Left cardiac atrium (tissue), 4 donors: ENCODE measurements at regions not wholly inside any gene's neighbourhood (a gene's known extent, or its start where the extent isn't known, plus 50 kb on each side); places are given as distances from the start of the nearest gene placed in this dataset.
A peak's percentile ranks its signal among the peaks of the same experiment; 100 is the strongest.

Source experiments
- ATAC-seq, 2 donors: fragments of 200-7000 bp; cut with Tn5 transposase; one replicate each; pipeline ENCODE4 v1.9.1; 2020; ENCODE audit warnings: mild to moderate bottlenecking in 2 of 2, moderate library complexity in 2 of 2
- DNase-seq: peaks from one replicate; pipeline ENCODE4 v3.0.0-alpha.2; 2020
- intact Hi-C, 2 donors: fragments of 100-400 bp; cut with DNase I; formaldehyde crosslinking; loops; one replicate each; pipeline versions ENCODE4 v1.14.1 to v1.15.1; 2022 to 2023
- donor health status: DM: no; HTN: yes; CAD: no.
- donor health status: DM: no; HTN: yes; CAD: no; lungs with severe emphysema.
- donor health status: DM: yes; HTN: yes; CAD: no.
- donor health status: Dilated cardiomyopathy.

DNA sequence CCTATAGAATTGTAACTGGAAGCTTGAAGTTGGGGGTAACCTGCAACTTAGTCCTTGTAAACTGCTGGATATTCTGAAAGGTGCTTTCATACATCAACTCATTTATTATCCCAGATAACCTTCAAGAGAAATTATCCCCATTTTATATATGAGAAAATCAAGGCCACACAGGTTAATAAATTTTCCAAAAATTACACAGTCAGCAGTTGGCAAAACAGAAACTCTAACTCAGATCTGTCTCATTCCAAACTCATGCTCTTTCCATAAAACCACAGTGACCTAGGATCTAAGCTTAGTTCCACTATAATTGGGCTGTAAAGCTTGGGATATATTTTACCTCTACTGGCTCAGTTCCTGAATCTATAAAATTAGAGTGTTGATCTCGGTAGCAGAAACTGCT is 167.6 kb upstream of the DDX18 start:
- intact Hi-C loops = no loop called here
- no peak for DNase-seq
- no peak for ATAC-seq

DNA sequence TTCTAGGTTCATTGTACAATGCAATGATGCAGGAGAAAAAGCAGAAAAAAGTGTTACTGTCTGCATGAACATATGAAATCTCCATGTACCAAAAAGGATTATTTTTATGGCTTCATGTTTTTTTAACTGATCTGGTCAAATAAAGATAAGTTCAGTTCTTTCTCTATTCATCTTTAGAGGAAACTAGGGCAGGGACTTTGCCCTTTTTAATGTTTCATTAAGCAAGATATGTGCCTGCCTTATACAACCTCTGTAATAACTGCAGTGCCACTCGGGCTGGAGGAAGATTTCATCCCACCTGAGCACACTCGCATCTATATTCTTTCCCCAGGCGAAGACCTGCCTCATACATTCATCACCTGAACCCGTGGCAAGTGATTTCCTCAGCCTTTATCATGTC is 157.9 kb upstream of the DDX18 start:
- DNase-seq (no peak), ATAC-seq (no peak)
- intact Hi-C loops = no loop called here

DNA sequence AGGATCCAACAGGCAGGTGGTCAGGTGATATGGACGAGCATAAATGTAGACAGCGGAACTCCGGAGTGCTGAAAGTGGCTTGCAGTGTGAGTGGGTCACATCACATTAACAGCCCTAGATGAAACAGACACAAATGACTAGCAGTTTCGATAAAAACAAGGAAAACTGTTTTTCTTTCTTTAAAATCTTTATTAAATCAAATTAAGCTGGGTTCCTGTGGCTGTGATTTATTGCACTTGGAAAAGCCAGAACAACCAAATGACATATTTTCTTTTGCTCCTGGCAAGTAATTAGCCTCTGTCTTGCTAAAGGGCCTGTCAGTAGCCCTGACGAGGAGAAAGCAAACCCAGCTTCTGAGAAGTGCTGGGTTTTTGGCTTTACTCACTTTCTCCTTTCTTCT is 152.9 kb upstream of the DDX18 start:
- DNase-seq (no peak), ATAC-seq (no peak)
- intact Hi-C loops = no loop called here

GRCh38 chr2:117674172-117674571 is 140.3 kb upstream of the DDX18 start:
- DNase-seq = no peak
- intact Hi-C loops = no loop called here
- ATAC-seq = no peak

GRCh38 chr2:117679952-117680351 is 134.5 kb upstream of the DDX18 start:
- intact Hi-C loops = no loop called here
- DNase-seq (no peak), ATAC-seq (no peak)

GRCh38 chr2:117684919-117685318 is 129.6 kb upstream of the DDX18 start:
- no peak for DNase-seq

GRCh38 chr2:117686699-117687098 is 127.8 kb upstream of the DDX18 start:
- intact Hi-C loops = no loop called here
- ATAC-seq = no peak

More at GRCh38 chr2:117684919-117685318, 129.6 kb upstream of the DDX18 start:
- ATAC-seq = no peak
- intact Hi-C loops = no loop called here

DNA sequence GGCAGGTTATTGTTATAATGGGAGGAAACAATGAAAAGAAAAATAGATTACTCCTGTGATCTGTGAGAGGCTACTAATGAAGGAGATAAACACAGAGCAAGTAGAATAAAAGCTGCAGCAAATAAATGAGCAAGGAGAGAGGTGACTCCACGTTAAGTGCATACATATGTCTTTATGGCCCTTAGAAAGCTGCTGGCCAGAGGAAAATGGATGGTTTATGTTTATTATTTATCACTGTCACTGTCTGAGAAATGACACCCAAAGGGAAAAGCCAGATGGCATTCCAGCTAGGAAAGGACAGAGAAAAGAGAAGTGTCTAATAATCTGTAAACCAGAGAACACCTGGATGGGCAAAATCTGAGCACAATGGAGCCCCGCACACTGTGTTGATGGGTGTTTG is 122.9 kb upstream of the DDX18 start:
- DNase-seq = no peak

More at GRCh38 chr2:117686699-117687098, 127.8 kb upstream of the DDX18 start:
- no peak for DNase-seq

DNA sequence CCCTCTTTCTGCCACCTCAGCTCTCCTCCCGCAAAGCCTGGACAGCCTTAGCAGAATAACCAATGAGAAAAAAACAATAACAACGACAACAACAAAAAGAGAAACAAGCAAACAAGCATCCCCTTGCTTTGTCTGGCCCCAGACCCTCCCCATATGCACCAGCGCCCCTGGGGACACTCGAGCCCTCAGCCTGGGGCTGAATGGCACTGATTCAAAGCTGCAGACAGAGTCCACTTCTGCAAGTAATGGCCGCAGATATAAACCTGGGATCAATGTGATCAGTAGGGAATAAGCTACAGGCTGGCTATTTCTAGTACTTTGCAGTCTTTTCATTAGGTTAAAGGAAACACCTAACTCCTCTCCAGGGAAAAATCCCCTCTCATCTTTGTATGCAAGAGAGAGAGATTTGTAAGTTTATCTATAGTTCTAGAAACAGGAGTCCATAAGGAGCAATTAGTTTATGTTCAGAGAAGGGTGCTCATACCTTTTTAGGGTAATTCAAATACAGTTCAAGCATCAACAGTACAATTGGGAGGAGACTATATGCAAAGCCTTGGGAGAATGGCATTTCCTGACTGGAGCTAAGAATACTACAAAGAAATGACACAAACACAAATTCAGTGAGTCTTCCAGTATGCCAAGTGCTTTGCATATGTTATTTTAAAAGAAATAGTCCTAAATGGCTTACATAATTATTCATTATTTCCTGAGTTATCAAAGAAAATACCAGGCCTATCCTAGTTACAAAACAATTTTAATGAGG is 122.3 kb upstream of the DDX18 start:
- ATAC-seq (no peak), DNase-seq (no peak)
- intact Hi-C loops = no loop called here

More for the DNA sequence above, 122.9 kb upstream of the DDX18 start:
- ATAC-seq = no peak
- intact Hi-C loops = no loop called here

- intact Hi-C loops = no loop called here
- ATAC-seq = no peak
- no peak for DNase-seq
Observed at GRCh38 chr2:117693154-117693553, 121.3 kb upstream of the DDX18 start.

DNA sequence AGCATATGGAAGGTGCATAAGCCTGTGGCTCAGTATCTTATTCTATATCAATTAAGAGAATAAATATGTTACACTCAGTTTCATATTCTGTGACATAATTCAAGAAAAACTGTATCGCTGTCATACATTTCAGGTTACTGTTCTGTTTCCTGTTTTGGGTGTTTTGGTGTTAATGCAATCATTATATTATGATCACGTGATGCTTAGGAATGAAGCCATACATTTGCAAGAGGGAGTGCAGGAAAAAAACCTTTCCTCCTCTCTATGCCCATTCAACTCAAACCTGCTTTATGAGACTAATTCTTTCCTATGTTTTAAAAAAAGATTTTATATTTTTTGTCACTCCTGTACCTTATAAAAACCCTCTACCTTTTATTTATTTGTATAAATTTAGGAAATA is 120.8 kb upstream of the DDX18 start:
- intact Hi-C loops = no loop called here
- no peak for DNase-seq
- no peak for ATAC-seq

DNA sequence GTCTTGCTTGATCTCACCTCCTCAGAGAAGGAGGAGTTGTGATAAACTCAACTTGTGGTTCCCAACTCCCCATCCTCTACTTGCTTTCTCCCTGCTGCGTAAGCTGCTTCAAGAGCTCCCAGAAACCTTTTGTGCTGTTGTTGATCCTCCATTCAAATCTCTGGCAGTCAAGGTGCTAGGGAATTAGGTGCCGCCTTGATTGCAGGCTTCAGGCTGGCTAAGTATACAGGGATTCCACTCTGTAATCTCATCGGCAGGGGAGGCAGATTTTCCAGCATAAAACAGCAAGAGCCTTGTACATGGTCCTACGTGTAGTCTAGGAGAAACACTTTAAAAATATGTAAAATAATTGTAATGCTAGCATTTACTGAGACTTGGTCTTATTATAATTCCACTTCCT is 116.2 kb upstream of the DDX18 start:
- ATAC-seq (no peak), DNase-seq (no peak)
- intact Hi-C loops = no loop called here

- intact Hi-C loops = no loop called here
- no peak for DNase-seq
- ATAC-seq = no peak
Observed at GRCh38 chr2:117698819-117699218, 115.7 kb upstream of the DDX18 start.

DNA sequence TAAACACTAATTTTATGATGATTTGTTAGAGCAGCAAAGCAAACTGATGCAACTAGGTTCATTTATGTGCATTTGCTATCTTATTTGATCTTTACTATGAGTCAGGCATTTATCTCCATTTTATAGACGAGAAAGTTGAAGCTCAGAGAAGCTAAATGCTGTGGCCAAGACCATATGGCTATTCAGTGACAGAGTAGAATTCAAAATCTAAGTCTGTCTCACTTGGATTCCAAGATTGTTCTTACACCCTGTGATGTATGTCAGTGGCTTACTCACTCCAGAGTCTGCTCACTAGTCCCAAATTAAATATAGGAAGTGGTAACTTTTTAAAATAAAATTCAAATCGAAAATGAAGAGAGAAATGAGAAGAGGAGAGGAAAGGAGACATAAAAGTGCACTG is 114.0 kb upstream of the DDX18 start:
- ATAC-seq (no peak), DNase-seq (no peak)
- intact Hi-C loops = no loop called here

GRCh38 chr2:117701365-117701764 is 113.1 kb upstream of the DDX18 start:
- no peak for ATAC-seq
- DNase-seq = no peak
- intact Hi-C loops = no loop called here

- ATAC-seq (no peak), DNase-seq (no peak)
- intact Hi-C loops = no loop called here
Observed at GRCh38 chr2:117702098-117702497, 112.4 kb upstream of the DDX18 start.

GRCh38 chr2:117703858-117704257 is 110.6 kb upstream of the DDX18 start:
- no peak for ATAC-seq
- intact Hi-C loops = no loop called here
- no peak for DNase-seq

- no peak for ATAC-seq
- no peak for DNase-seq
- intact Hi-C loops = no loop called here
Observed at GRCh38 chr2:117704818-117705217, 109.7 kb upstream of the DDX18 start.

DNA sequence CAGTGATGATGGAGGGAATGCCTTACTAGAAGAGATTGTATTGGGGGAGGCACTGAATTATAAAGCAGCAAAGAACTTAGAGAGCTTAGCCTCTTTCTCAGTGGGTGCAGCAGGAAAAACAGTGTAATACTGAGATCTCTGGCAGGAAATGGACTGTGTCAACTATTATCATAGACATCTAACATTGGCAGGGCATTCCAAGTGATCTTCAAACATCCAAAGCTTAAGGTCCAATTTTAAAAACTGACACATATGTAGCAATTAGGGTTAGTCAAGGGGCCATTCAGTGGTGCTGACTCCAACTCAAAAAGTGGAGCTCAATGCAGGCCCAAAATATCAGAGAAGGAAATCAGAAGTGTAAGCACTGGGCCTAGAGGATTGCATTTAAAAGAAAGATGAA is 106.6 kb upstream of the DDX18 start:
- intact Hi-C loops = no loop called here
- DNase-seq = no peak
- ATAC-seq = no peak

- peak in 1 of 2 donors; percentile 74 for ATAC-seq
- DNase-seq = no peak
- intact Hi-C loops = no loop called here
Observed at GRCh38 chr2:117712684-117713083, 101.8 kb upstream of the DDX18 start.

DNA sequence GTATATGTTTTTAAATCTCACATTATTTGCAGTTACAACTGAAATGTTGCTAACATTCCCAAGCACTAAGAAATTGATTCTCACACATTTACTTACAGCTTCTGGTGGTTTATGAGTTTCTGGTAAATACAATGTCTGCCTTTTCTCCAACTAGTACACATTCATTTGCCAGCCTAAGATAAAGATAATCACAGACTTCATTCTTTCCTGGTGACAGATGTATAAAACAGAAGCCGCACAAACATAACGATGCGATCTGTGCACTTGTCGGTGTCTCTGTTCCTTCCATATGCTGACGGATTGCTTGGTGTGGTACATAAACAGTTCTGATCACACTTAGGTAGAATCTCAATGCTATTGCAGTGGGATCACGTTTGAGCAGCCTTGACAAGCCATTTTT is 100.4 kb upstream of the DDX18 start:
- intact Hi-C loops = no loop called here
- ATAC-seq = no peak
- no peak for DNase-seq
